Sigmoid colon (tissue), 6 donors: ENCODE measurements at regions not wholly inside any gene's neighbourhood (a gene's known extent, or its start where the extent isn't known, plus 50 kb on each side); places are given as distances from the start of the nearest gene placed in this dataset.

Source experiments
- DNase-seq: peaks from one replicate; pipeline ENCODE4 v3.0.0-alpha.2; 2019
- H3K27ac ChIP-seq, 4 donors: fragments of 200-600 bp; sonication (generic); one replicate each; pipeline ENCODE4 v1.5.1; 2016 to 2019; ENCODE audit warnings: mild to moderate bottlenecking in 1 of 4
- H3K27me3 ChIP-seq, 3 donors: fragments of 200-600 bp; sonication (generic); one replicate each; pipeline ENCODE4 v1.5.1; 2019; ENCODE audit warnings: mild to moderate bottlenecking in 1 of 3
- H3K36me3 ChIP-seq, 4 donors: fragments of 200-600 bp; sonication (generic); one replicate each; pipeline ENCODE4 v1.5.1; 2016 to 2019
- H3K4me1 ChIP-seq, 4 donors: fragments of 200-600 bp; sonication (generic); one replicate each; pipeline ENCODE4 v1.5.1; 2017 to 2019
- H3K4me3 ChIP-seq, 4 donors: fragments of 200-600 bp; sonication (generic); one replicate each; pipeline ENCODE4 v1.5.1; 2017 to 2019; ENCODE audit warnings: mild to moderate bottlenecking in 2 of 4, moderate library complexity in 1 of 4
- H3K9me3 ChIP-seq, 4 donors: fragments of 200-600 bp in 3 of 4; sonication (generic) in 3 of 4; one replicate each; pipeline versions ENCODE4 v1.5.1 to v1.6.1; 2013 to 2019
- CTCF ChIP-seq, 4 experiments: fragments of 450-650 bp in 3 of 4; fragments of 200-600 bp in 1 of 4; IDR thresholded peaks; one replicate each; pipeline ENCODE4 v1.5.1; 2016 to 2019; ENCODE audit warnings: antibody characterized with exemption in 4 of 4, mild to moderate bottlenecking in 3 of 4, moderate library complexity in 2 of 4
- EP300 ChIP-seq, 4 donors: sonication (generic); formaldehyde crosslinking; IDR thresholded peaks; one replicate each; pipeline ENCODE4 v1.6.1; 2017; ENCODE audit warnings: antibody characterized with exemption in 4 of 4
- POLR2A ChIP-seq, 2 donors: fragments of 450-650 bp; IDR thresholded peaks; one replicate each; pipeline ENCODE4 v1.6.1; 2016; ENCODE audit warnings: antibody characterized with exemption in 2 of 2, mild to moderate bottlenecking in 2 of 2, moderate library complexity in 2 of 2
- POLR2AphosphoS5 ChIP-seq, 4 donors: sonication (generic); formaldehyde crosslinking; IDR thresholded peaks; one replicate each; pipeline ENCODE4 v1.6.1; 2017; ENCODE audit warnings: antibody characterized with exemption in 4 of 4
- WGBS, 2 donors: extraction: QIAGEN DNeasy Blood & Tissue Kit; methylation state at CpG; one replicate each; pipeline ENCODE4 v1.1.7; 2013; 5-methylcytosine and 5-hydroxymethylcytosine counted together
- intact Hi-C: fragments of 100-400 bp; cut with DNase I; formaldehyde crosslinking; loops from one replicate; pipeline ENCODE4 v1.15.1; 2023
- donor health status: healthy with polysubstance abuse.
- donor health status: healthy.

GRCh38 chr14:97219431-97220017 lies 422.3 kb downstream of the VRK1 start:
- TF ChIP-seq POLR2A (IDR thresholded peaks at IDR 0.05) = no peak
- TF ChIP-seq POLR2AphosphoS5 (IDR thresholded peaks at IDR 0.05) = no peak
- TF ChIP-seq CTCF (IDR thresholded peaks at IDR 0.05) = no peak
- TF ChIP-seq EP300 (IDR thresholded peaks at IDR 0.05) = no peak

GRCh38 chr14:97221572-97222285 lies 424.5 kb downstream of the VRK1 start:
- TF ChIP-seq CTCF (IDR thresholded peaks at IDR 0.05) = no peak
- no peak for TF ChIP-seq EP300 (IDR thresholded peaks at IDR 0.05)
- no peak for TF ChIP-seq POLR2A (IDR thresholded peaks at IDR 0.05)
- no peak for TF ChIP-seq POLR2AphosphoS5 (IDR thresholded peaks at IDR 0.05)
- no peak for DNase-seq
- 83 to 89% methylated on average over 11 of the region's 11 CpGs for WGBS, 2 donors
- Histone ChIP-seq H3K27me3 (peaks cover 9 to 52% (median 21%) of the 10 kb centered on the region in 3 donors), H3K9me3 (no peaks in the 10 kb centered on the region), H3K4me3 (no peak overlapping the region), H3K27ac (no peak overlapping the region), H3K36me3 (no peaks in the 10 kb centered on the region), H3K4me1 (peaks cover 0 to 16% (median 13%) of the 10 kb centered on the region in 4 donors)
- intact Hi-C loops = no loop called here

More at GRCh38 chr14:97219431-97220017, 422.3 kb downstream of the VRK1 start:
- intact Hi-C loops = no loop called here
- no peaks in the 10 kb centered on the region for H3K9me3 ChIP-seq
- H3K27me3 ChIP-seq = peaks cover 9 to 50% (median 21%) of the 10 kb centered on the region in 3 donors
- no peak for DNase-seq
- peaks cover 0 to 16% (median 13%) of the 10 kb centered on the region in 4 donors for H3K4me1 ChIP-seq
- 10 to 19% methylated on average over 32 of the region's 32 CpGs for WGBS, 2 donors
- H3K27ac ChIP-seq = no peak overlapping the region
- H3K4me3 ChIP-seq = peak overlapping the region in 2 of 4 donors; percentile 27 to 28
- no peaks in the 10 kb centered on the region for H3K36me3 ChIP-seq

GRCh38 chr14:97224016-97224415 lies 426.8 kb downstream of the VRK1 start:
- no peaks in the 10 kb centered on the region for H3K9me3 ChIP-seq
- no peak overlapping the region for H3K27ac ChIP-seq
- DNase-seq = no peak
- intact Hi-C loops = no loop called here
- H3K36me3 ChIP-seq = no peaks in the 10 kb centered on the region
- TF ChIP-seq POLR2AphosphoS5 (IDR thresholded peaks at IDR 0.05) (no peak), CTCF (IDR thresholded peaks at IDR 0.05) (no peak), EP300 (IDR thresholded peaks at IDR 0.05) (no peak), POLR2A (IDR thresholded peaks at IDR 0.05) (no peak)
- 40 to 45% methylated on average over 8 of the region's 8 CpGs for WGBS, 2 donors
- peaks cover 9 to 31% (median 14%) of the 10 kb centered on the region in 3 donors for H3K27me3 ChIP-seq
- no peak overlapping the region for H3K4me3 ChIP-seq
- peaks cover 0 to 9% (median 7%) of the 10 kb centered on the region in 4 donors for H3K4me1 ChIP-seq

GRCh38 chr14:97230051-97230450 lies 432.9 kb downstream of the VRK1 start:
- no peaks in the 10 kb centered on the region for H3K4me1 ChIP-seq
- no peak overlapping the region for H3K27ac ChIP-seq
- no peaks in the 10 kb centered on the region for H3K9me3 ChIP-seq
- DNase-seq = no peak
- intact Hi-C loops = no loop called here
- TF ChIP-seq POLR2AphosphoS5 (IDR thresholded peaks at IDR 0.05) (no peak), POLR2A (IDR thresholded peaks at IDR 0.05) (no peak), EP300 (IDR thresholded peaks at IDR 0.05) (no peak), CTCF (IDR thresholded peaks at IDR 0.05) (no peak)
- H3K27me3 ChIP-seq = no peaks in the 10 kb centered on the region
- WGBS, 2 donors = 94 to 97% methylated on average over 8 of the region's 8 CpGs
- H3K36me3 ChIP-seq = no peaks in the 10 kb centered on the region
- no peak overlapping the region for H3K4me3 ChIP-seq
